Endothelial cell of umbilical vein (primary cell): ENCODE measurements at regions not wholly inside any gene's neighbourhood (a gene's known extent, or its start where the extent isn't known, plus 50 kb on each side); places are given as distances from the start of the nearest gene placed in this dataset.

ENCODE experiments used
- BruUV-seq: library from RNA; stranded (reverse); fragments of 400-500 nt; replicated peaks from 2 replicates; lab custom pipeline; 2021; lab: Mats Ljungman, UMichigan
- CTCF ChIA-PET: fragments of 300-600, 350-600 bp; sonication (Branson Sonifier 250); formaldehyde crosslinking; loops from one replicate; lab custom pipeline; 2021; ENCODE audit warnings: antibody characterized with exemption, inconsistent platforms; lab: Charles Lee
- POLR2A ChIA-PET: fragments of 300-600, 350-600 bp; sonication (Branson Sonifier 250); formaldehyde crosslinking; loops from one replicate; lab custom pipeline; 2021; ENCODE audit warnings: antibody characterized with exemption, inconsistent platforms; lab: Charles Lee
- DNase-seq: peaks from one replicate; pipeline ENCODE4 v3.0.0-alpha.2; 2011; ENCODE audit warnings: low read depth, low spot score
- FAIRE-seq: peaks from 2 replicates; lab custom pipeline; 2011; peaks lifted over from hg19 to GRCh38; lab: Jason Lieb, UNC
- H2AFZ ChIP-seq: 2 replicates; pipeline ENCODE4 v1.6.0; 2012; ENCODE audit warnings: low read depth, low read length, control low read depth, inconsistent platforms
- H3K27ac ChIP-seq: 2 replicates; pipeline ENCODE4 v1.5.1; 2011; ENCODE audit warnings: low read depth, mild to moderate bottlenecking, control low read depth, low read length, moderate library complexity; ENCODE audit not compliant: insufficient read depth
- H3K27me3 ChIP-seq, 2 experiments: 2 replicates each; pipeline versions ENCODE4 v1.6.0 to v1.6.1; 2011; ENCODE audit warnings: low read length in 2 of 2, mixed read lengths in 1 of 2; ENCODE audit not compliant: control insufficient read depth in 2 of 2, insufficient read depth in 2 of 2
- H3K36me3 ChIP-seq, 2 experiments: 2 replicates in 1 of 2; 3 replicates in 1 of 2; pipeline ENCODE4 v1.5.1; 2011; ENCODE audit warnings: low read length in 2 of 2, mild to moderate bottlenecking in 1 of 2, moderate library complexity in 1 of 2; ENCODE audit not compliant: control insufficient read depth in 2 of 2, insufficient read depth in 2 of 2; ENCODE audit errors: extremely low read depth in 1 of 2
- H3K4me1 ChIP-seq: 3 replicates; pipeline ENCODE4 v1.5.1; 2011; ENCODE audit warnings: mild to moderate bottlenecking, low read length; ENCODE audit not compliant: control insufficient read depth, insufficient read depth; ENCODE audit errors: extremely low read depth
- H3K4me2 ChIP-seq: 2 replicates; pipeline ENCODE4 v1.6.1; 2011; ENCODE audit warnings: low read length, control low read depth, mixed read lengths; ENCODE audit not compliant: insufficient read depth
- H3K4me3 ChIP-seq, 3 experiments: fragments of 200-600 bp in 1 of 3; sonication (generic), shearing (Covaris generic) in 1 of 3; replicated peaks in 1 of 3; 2 replicates each; pipeline ENCODE4 v1.5.1; 2011 to 2016; ENCODE audit warnings: control low read depth in 3 of 3, low read length in 3 of 3, mild to moderate bottlenecking in 2 of 3, inconsistent platforms in 1 of 3, low read depth in 1 of 3, moderate library complexity in 1 of 3; ENCODE audit not compliant: insufficient read depth in 1 of 3
- H3K79me2 ChIP-seq: 2 replicates; pipeline ENCODE4 v1.6.0; 2012; ENCODE audit warnings: low read length, inconsistent platforms; ENCODE audit not compliant: control insufficient read depth, insufficient read depth
- H3K9ac ChIP-seq: replicated peaks from 2 replicates; pipeline ENCODE3; 2011; ENCODE audit warnings: low read length, control low read depth; ENCODE audit not compliant: insufficient read depth; ENCODE audit errors: extremely low read depth
- H3K9me1 ChIP-seq: replicated peaks from 3 replicates; pipeline ENCODE4 v1.6.0; 2011; ENCODE audit warnings: mild to moderate bottlenecking, low read length; ENCODE audit not compliant: control insufficient read depth, insufficient read depth; ENCODE audit errors: extremely low read depth
- H3K9me3 ChIP-seq: replicated peaks from 2 replicates; pipeline ENCODE4 v1.5.1; 2012; ENCODE audit warnings: low read length, inconsistent platforms; ENCODE audit not compliant: control insufficient read depth, insufficient read depth
- H4K20me1 ChIP-seq: replicated peaks from 2 replicates; pipeline ENCODE3; 2011; ENCODE audit warnings: mild to moderate bottlenecking, low read length; ENCODE audit not compliant: control insufficient read depth, insufficient read depth; ENCODE audit errors: extremely low read depth
- EZH2 ChIP-seq: IDR thresholded peaks from 2 replicates; pipeline ENCODE4 v1.6.1; 2012; ENCODE audit warnings: borderline replicate concordance, low read depth, mild to moderate bottlenecking, moderate library complexity, low read length, inconsistent platforms; ENCODE audit not compliant: severe bottlenecking
- FOS ChIP-seq: IDR thresholded peaks from 2 replicates; pipeline ENCODE4 v1.6.1; 2011; ENCODE audit warnings: mild to moderate bottlenecking, low read length, moderate library complexity, borderline replicate concordance; ENCODE audit not compliant: insufficient read depth
- GATA2 ChIP-seq: IDR thresholded peaks from 2 replicates; pipeline ENCODE4 v1.7.0; 2011; ENCODE audit warnings: low read depth, mild to moderate bottlenecking, moderate library complexity, mixed read lengths, low read length; ENCODE audit not compliant: insufficient read length, insufficient read depth
- JUN ChIP-seq: IDR thresholded peaks from 2 replicates; pipeline ENCODE4 v1.6.1; 2011; ENCODE audit warnings: borderline replicate concordance, low read depth; ENCODE audit not compliant: insufficient read length, insufficient read depth
- MYC ChIP-seq: IDR thresholded peaks from one replicate; pipeline ENCODE4 v1.6.1; 2011; ENCODE audit warnings: mild to moderate bottlenecking, low read depth, low read length
- POLR2A ChIP-seq: IDR thresholded peaks from 2 replicates; pipeline ENCODE4 v1.6.1; 2012; ENCODE audit warnings: low read depth, mild to moderate bottlenecking, control low read depth, low read length
- POLR2AphosphoS5 ChIP-seq: IDR thresholded peaks from 2 replicates; pipeline ENCODE4 v1.6.1; 2012; ENCODE audit warnings: low read depth, mild to moderate bottlenecking, control low read depth, low read length, moderate library complexity; ENCODE audit not compliant: insufficient read depth
- dilution Hi-C: fragments of 300-500 bp; cut with MboI; formaldehyde crosslinking; loops from one replicate; pipeline ENCODE4 v1.15.0; 2019; ENCODE audit warnings: low sequenced_read_pairs; ENCODE audit not compliant: extremely low pct_ligation_motif_present
- intact Hi-C: fragments of 100-400 bp; cut with micrococcal nuclease; formaldehyde crosslinking; loops from one replicate; pipeline ENCODE4 v1.10.0; 2022
- TF ChIP-seq, protein P1 (sequence below), 2 donors: IDR thresholded peaks; 1 replicate in 1 of 2; 2 replicates in 1 of 2; pipeline ENCODE4 v1.5.1; 2011; ENCODE audit warnings: low read length in 2 of 2, mild to moderate bottlenecking in 2 of 2, moderate library complexity in 2 of 2, control low read depth in 1 of 2, inconsistent platforms in 1 of 2, low read depth in 1 of 2; ENCODE audit not compliant: insufficient read depth in 1 of 2; ENCODE audit errors: extremely low read depth in 1 of 2
- TF ChIP-seq, protein P2 (sequence below): IDR thresholded peaks from 2 replicates; pipeline ENCODE4 v1.6.1; 2011; ENCODE audit not compliant: insufficient read depth, insufficient read length

DNA sequence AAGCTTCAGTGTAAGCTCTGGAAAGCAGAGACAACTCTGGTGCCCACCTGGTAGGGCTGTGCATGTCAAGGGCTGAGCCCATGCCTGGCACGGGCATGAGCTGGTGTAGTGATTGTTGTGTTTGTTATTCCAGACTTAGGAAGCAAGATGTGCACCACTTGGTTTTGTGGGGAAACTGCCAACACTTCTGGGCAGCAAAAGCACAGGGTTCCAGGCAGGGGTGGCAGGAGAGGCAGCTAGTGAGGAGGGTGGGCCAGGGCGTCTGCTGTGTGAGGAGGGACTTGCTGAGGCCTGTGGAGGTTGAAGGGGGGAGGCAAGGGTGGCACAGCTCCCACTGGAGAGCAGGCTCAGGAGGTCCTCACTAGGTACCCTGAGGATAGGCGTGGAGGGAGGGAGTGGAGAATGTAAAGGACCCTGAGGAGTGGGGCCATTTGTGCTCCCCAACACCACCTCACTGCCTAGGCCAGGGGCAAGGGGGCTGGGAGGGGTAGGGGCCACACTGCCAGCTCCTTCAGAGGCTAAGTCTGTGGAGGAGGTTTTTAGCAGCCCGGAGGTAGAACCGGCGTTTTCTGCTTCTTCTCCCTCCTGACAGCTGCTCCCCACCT lies 104.0 kb upstream of the POU3F3 start:
- no TSS peak for BruUV-seq

More for the DNA sequence above, 104.0 kb upstream of the POU3F3 start:
- intact Hi-C loops (no loop called here), dilution Hi-C loops (no loop called here)
- H3K9me1 ChIP-seq, result no peaks in the 10 kb centered on the region
- no peak overlapping the region for H3K4me2 ChIP-seq
- no peak for DNase-seq
- no peak overlapping the region for H2AFZ ChIP-seq
- H3K27ac ChIP-seq, result no peak overlapping the region
- H3K79me2 ChIP-seq, result no peaks in the 10 kb centered on the region
- no peak overlapping the region for H3K9ac ChIP-seq
- no peaks in the 10 kb centered on the region for H3K36me3 ChIP-seq
- no peaks in the 10 kb centered on the region for H4K20me1 ChIP-seq
- H3K27me3 ChIP-seq, result no peaks in the 10 kb centered on the region
- no peak for FAIRE-seq
- TF ChIP-seq, protein P1, sequence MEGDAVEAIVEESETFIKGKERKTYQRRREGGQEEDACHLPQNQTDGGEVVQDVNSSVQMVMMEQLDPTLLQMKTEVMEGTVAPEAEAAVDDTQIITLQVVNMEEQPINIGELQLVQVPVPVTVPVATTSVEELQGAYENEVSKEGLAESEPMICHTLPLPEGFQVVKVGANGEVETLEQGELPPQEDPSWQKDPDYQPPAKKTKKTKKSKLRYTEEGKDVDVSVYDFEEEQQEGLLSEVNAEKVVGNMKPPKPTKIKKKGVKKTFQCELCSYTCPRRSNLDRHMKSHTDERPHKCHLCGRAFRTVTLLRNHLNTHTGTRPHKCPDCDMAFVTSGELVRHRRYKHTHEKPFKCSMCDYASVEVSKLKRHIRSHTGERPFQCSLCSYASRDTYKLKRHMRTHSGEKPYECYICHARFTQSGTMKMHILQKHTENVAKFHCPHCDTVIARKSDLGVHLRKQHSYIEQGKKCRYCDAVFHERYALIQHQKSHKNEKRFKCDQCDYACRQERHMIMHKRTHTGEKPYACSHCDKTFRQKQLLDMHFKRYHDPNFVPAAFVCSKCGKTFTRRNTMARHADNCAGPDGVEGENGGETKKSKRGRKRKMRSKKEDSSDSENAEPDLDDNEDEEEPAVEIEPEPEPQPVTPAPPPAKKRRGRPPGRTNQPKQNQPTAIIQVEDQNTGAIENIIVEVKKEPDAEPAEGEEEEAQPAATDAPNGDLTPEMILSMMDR (IDR thresholded peaks at IDR 0.05; ENCODE audit: extremely low read depth in 1 of 2, insufficient read depth in 1 of 2, low read depth in 1 of 2, low read length in 2 of 2), result no peak
- TF ChIP-seq GATA2, result no peak
- TF ChIP-seq POLR2AphosphoS5, result no peak
- TF ChIP-seq MYC, result no peak
- TF ChIP-seq, protein P2, sequence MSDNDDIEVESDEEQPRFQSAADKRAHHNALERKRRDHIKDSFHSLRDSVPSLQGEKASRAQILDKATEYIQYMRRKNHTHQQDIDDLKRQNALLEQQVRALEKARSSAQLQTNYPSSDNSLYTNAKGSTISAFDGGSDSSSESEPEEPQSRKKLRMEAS, result no peak
- no peak for TF ChIP-seq JUN
- no peak for TF ChIP-seq EZH2
- no peak for TF ChIP-seq POLR2A
- no peak for TF ChIP-seq FOS
- no peak overlapping the region for H3K4me3 ChIP-seq
- peaks cover 2% of the 10 kb centered on the region for H3K9me3 ChIP-seq
- no peaks in the 10 kb centered on the region for H3K4me1 ChIP-seq
- ChIA-PET CTCF (no interaction called here), POLR2A (no interaction called here)
